PC-9 (cell line): ENCODE measurements at regions not wholly inside any gene's neighbourhood (a gene's known extent, or its start where the extent isn't known, plus 50 kb on each side); places are given as distances from the start of the nearest gene placed in this dataset.

ENCODE experiments used
- BruUV-seq: library from RNA; stranded (reverse); fragments of 400-500 nt; replicated peaks from 2 replicates; lab custom pipeline; 2021; lab: Mats Ljungman, UMichigan
- CTCF ChIA-PET: fragments of 300-600 bp; sonication (Branson Sonifier 250); formaldehyde crosslinking; loops from one replicate; lab custom pipeline; 2022; ENCODE audit warnings: antibody characterized with exemption; lab: Charles Lee
- POLR2A ChIA-PET: fragments of 300-600 bp; sonication (Branson Sonifier 250); formaldehyde crosslinking; loops from one replicate; lab custom pipeline; 2022; ENCODE audit warnings: antibody characterized with exemption; ENCODE audit not compliant: unreplicated experiment; lab: Charles Lee
- DNase-seq, 2 experiments: peaks; one replicate each; pipeline versions ENCODE4 v3.0.0 to v3.0.0-alpha.2; 2015 to 2022; ENCODE audit warnings: mixed read lengths in 1 of 2
- H2AFZ ChIP-seq: fragments of 200-600 bp; sonication (generic); 2 replicates; pipeline ENCODE4 v1.8.1; 2017; ENCODE audit warnings: antibody characterized with exemption
- H3F3A ChIP-seq: fragments of 200-600 bp; sonication (generic); 2 replicates; pipeline ENCODE4 v1.8.1; 2017; ENCODE audit warnings: antibody characterized with exemption, mild to moderate bottlenecking, low read depth; ENCODE audit not compliant: insufficient read depth
- H3K27ac ChIP-seq: fragments of 200-600 bp; sonication (generic); 2 replicates; pipeline ENCODE4 v1.6.1; 2016; ENCODE audit warnings: mixed run types
- H3K27me3 ChIP-seq: fragments of 200-600 bp; sonication (generic); 2 replicates; pipeline ENCODE4 v1.6.1; 2016; ENCODE audit warnings: low read depth, mixed run types; ENCODE audit not compliant: insufficient read depth
- H3K36me3 ChIP-seq: fragments of 200-600 bp; sonication (generic); 2 replicates; pipeline ENCODE4 v1.6.1; 2016; ENCODE audit warnings: low read depth, mixed run types
- H3K4me1 ChIP-seq: fragments of 200-600 bp; sonication (generic); replicated peaks from 2 replicates; pipeline ENCODE4 v1.6.1; 2016; ENCODE audit warnings: mixed run types; ENCODE audit not compliant: insufficient read depth
- H3K4me2 ChIP-seq: fragments of 200-600 bp; sonication (generic); 2 replicates; pipeline ENCODE4 v1.6.1; 2017; ENCODE audit warnings: mixed run types
- H3K4me3 ChIP-seq: fragments of 200-600 bp; sonication (generic); 2 replicates; pipeline ENCODE4 v1.6.1; 2016; ENCODE audit warnings: mixed run types
- H3K79me2 ChIP-seq: fragments of 200-600 bp; sonication (generic); 2 replicates; pipeline ENCODE4 v1.6.1; 2017; ENCODE audit warnings: low read depth, mixed run types
- H3K9me2 ChIP-seq: fragments of 200-600 bp; sonication (generic); 2 replicates; pipeline ENCODE4 v1.8.1; 2017; ENCODE audit warnings: mild to moderate bottlenecking; ENCODE audit not compliant: insufficient read depth
- H3K9me3 ChIP-seq: fragments of 200-600 bp; sonication (generic); 2 replicates; pipeline ENCODE4 v1.8.1; 2016; ENCODE audit warnings: low read depth; ENCODE audit not compliant: insufficient read depth
- H4K20me1 ChIP-seq: fragments of 200-600 bp; sonication (generic); 2 replicates; pipeline ENCODE4 v1.8.1; 2017; ENCODE audit not compliant: insufficient read depth
- CTCF ChIP-seq: fragments of 200-600 bp; sonication (generic); conservative IDR thresholded peaks from 2 replicates; pipeline ENCODE4 v1.6.1; 2017; ENCODE audit warnings: mixed run types, antibody characterized with exemption, mild to moderate bottlenecking, moderate library complexity
- EZH2 ChIP-seq: fragments of 200-600 bp; sonication (generic); IDR thresholded peaks from 2 replicates; pipeline ENCODE4 v1.8.0; 2017; ENCODE audit warnings: antibody characterized with exemption, low read depth
- intact Hi-C: fragments of 100-400 bp; cut with micrococcal nuclease; formaldehyde crosslinking; loops from one replicate; pipeline ENCODE4 v1.10.0; 2022; ENCODE audit not compliant: unreplicated experiment

- DNase-seq, result no peak
- Histone ChIP-seq H2AFZ (no peak overlapping the region), H3K4me2 (no peak overlapping the region), H3K4me1 (no peaks in the 10 kb centered on the region), H3K36me3 (no peaks in the 10 kb centered on the region), H3K79me2 (no peaks in the 10 kb centered on the region), H3K9me2 (no peaks in the 10 kb centered on the region), H3F3A (no peaks in the 10 kb centered on the region), H4K20me1 (no peaks in the 10 kb centered on the region), H3K27ac (no peak overlapping the region), H3K9me3 (no peaks in the 10 kb centered on the region; the same call in 1 of the 2 replicates), H3K27me3 (no peaks in the 10 kb centered on the region), H3K4me3 (no peak overlapping the region)
- ChIA-PET POLR2A (no interaction called here), CTCF (no interaction called here)
- TF ChIP-seq CTCF (no peak), EZH2 (no peak)
- intact Hi-C loops, result no loop called here
- no TSS peak for BruUV-seq
Observed at GRCh38 chr6:81446509-81446908, 306.0 kb downstream of the TENT5A start.

- H3F3A ChIP-seq, result no peaks in the 10 kb centered on the region
- no peaks in the 10 kb centered on the region for H3K4me1 ChIP-seq
- no peaks in the 10 kb centered on the region for H3K36me3 ChIP-seq
- BruUV-seq, result no TSS peak
- no peak for DNase-seq
- H3K9me2 ChIP-seq, result no peaks in the 10 kb centered on the region
- intact Hi-C loops, result no loop called here
- CTCF ChIA-PET, result no interaction called here
- POLR2A ChIA-PET, result no interaction called here
- H3K27me3 ChIP-seq, result no peaks in the 10 kb centered on the region
- no peaks in the 10 kb centered on the region; the same call in 1 of the 2 replicates for H3K9me3 ChIP-seq
- H2AFZ ChIP-seq, result no peak overlapping the region
- no peaks in the 10 kb centered on the region for H4K20me1 ChIP-seq
- H3K79me2 ChIP-seq, result no peaks in the 10 kb centered on the region
- no peak overlapping the region for H3K27ac ChIP-seq
- H3K4me2 ChIP-seq, result no peak overlapping the region
- H3K4me3 ChIP-seq, result no peak overlapping the region
- TF ChIP-seq EZH2 (no peak), CTCF (no peak)
Observed at GRCh38 chr6:81439417-81439816, 313.1 kb downstream of the TENT5A start.

GRCh38 chr6:81436990-81437389, 315.5 kb downstream of the TENT5A start:
- Histone ChIP-seq H3F3A (no peaks in the 10 kb centered on the region), H3K79me2 (no peaks in the 10 kb centered on the region), H3K4me3 (no peak overlapping the region), H3K4me2 (no peak overlapping the region), H3K36me3 (no peaks in the 10 kb centered on the region), H3K9me2 (no peaks in the 10 kb centered on the region), H3K27me3 (no peaks in the 10 kb centered on the region), H3K27ac (no peak overlapping the region), H3K9me3 (no peaks in the 10 kb centered on the region; the same call in 1 of the 2 replicates), H4K20me1 (no peaks in the 10 kb centered on the region), H3K4me1 (no peaks in the 10 kb centered on the region), H2AFZ (no peak overlapping the region)
- BruUV-seq, result no TSS peak
- DNase-seq, result no peak
- CTCF ChIA-PET, result no interaction called here
- no peak for TF ChIP-seq CTCF
- POLR2A ChIA-PET, result no interaction called here
- intact Hi-C loops, result no loop called here
